Endodermal cell (in vitro differentiated cells): ENCODE measurements at regions not wholly inside any gene's neighbourhood (a gene's known extent, or its start where the extent isn't known, plus 50 kb on each side); places are given as distances from the start of the nearest gene placed in this dataset.

Experiments used
- DNase-seq: peaks from one replicate; pipeline ENCODE4 v3.0.0-alpha.2; 2017
- H3K27ac ChIP-seq: 2 replicates; pipeline ENCODE4 v1.5.1; 2013; ENCODE audit warnings: mild to moderate bottlenecking, low read depth, low read length, moderate library complexity
- H3K27me3 ChIP-seq: 2 replicates; pipeline ENCODE4 v1.6.1; 2013; ENCODE audit warnings: mild to moderate bottlenecking, low read length, moderate library complexity; ENCODE audit not compliant: insufficient read depth, control insufficient read depth, poor library complexity, severe bottlenecking
- H3K36me3 ChIP-seq: 2 replicates; pipeline ENCODE4 v1.7.0; 2013; ENCODE audit warnings: mild to moderate bottlenecking, low read length, moderate library complexity; ENCODE audit not compliant: control insufficient read depth, insufficient read depth
- H3K4me1 ChIP-seq: one replicate; pipeline ENCODE4 v1.7.0; 2013; ENCODE audit warnings: low read length; ENCODE audit not compliant: control insufficient read depth, insufficient read depth
- H3K4me3 ChIP-seq: 2 replicates; pipeline ENCODE4 v1.5.1; 2013; ENCODE audit warnings: mild to moderate bottlenecking, low read length, moderate library complexity
- H3K9ac ChIP-seq: 2 replicates; pipeline ENCODE4 v1.6.1; 2013; ENCODE audit warnings: mild to moderate bottlenecking, low read length, moderate library complexity; ENCODE audit not compliant: poor library complexity, severe bottlenecking; ENCODE audit errors: extremely low read depth
- H3K9me3 ChIP-seq: 2 replicates; pipeline ENCODE4 v1.6.1; 2013; ENCODE audit warnings: mild to moderate bottlenecking, low read length, moderate library complexity; ENCODE audit not compliant: control insufficient read depth
- H3K27ac Mint-ChIP-seq: 2 replicates; pipeline ENCODE4 v1.8.0; 2020; ENCODE audit warnings: mixed read lengths
- H3K27me3 Mint-ChIP-seq: 2 replicates; pipeline ENCODE4 v1.8.0; 2021; ENCODE audit warnings: mild to moderate bottlenecking, mixed read lengths; ENCODE audit not compliant: insufficient read depth
- H3K36me3 Mint-ChIP-seq: 2 replicates; pipeline ENCODE4 v1.8.0; 2020; ENCODE audit warnings: low read depth, mixed read lengths
- H3K4me1 Mint-ChIP-seq: 2 replicates; pipeline ENCODE4 v1.8.0; 2020; ENCODE audit warnings: mixed read lengths
- H3K4me3 Mint-ChIP-seq: 2 replicates; pipeline ENCODE4 v1.8.0; 2020; ENCODE audit warnings: mild to moderate bottlenecking, moderate library complexity, mixed read lengths
- H3K9me3 Mint-ChIP-seq: 2 replicates; pipeline ENCODE4 v1.8.0; 2020; ENCODE audit warnings: mild to moderate bottlenecking, mixed read lengths
- CTCF ChIP-seq: fragments of 200-600 bp; sonication (generic); conservative IDR thresholded peaks from 2 replicates; pipeline ENCODE4 v1.5.0; 2021; ENCODE audit warnings: antibody characterized with exemption, mild to moderate bottlenecking
- WGBS, 2 experiments: methylation state at CpG; one replicate each; pipeline versions ENCODE4 v1.1.5 to v1.1.7; 2013; ENCODE audit warnings: missing lambda C conversion rate in 2 of 2, mixed read lengths in 1 of 2; ENCODE audit not compliant: insufficient coverage in 1 of 2, insufficient read length in 1 of 2; 5-methylcytosine and 5-hydroxymethylcytosine counted together

- Histone ChIP-seq H3K9ac (no peak overlapping the region), H3K4me1 (peaks cover 21% of the 10 kb centered on the region), H3K4me3 (no peak overlapping the region), H3K27ac (no peak overlapping the region), H3K27me3 (no peaks in the 10 kb centered on the region), H3K9me3 (no peaks in the 10 kb centered on the region), H3K36me3 (no peaks in the 10 kb centered on the region)
- H3K27ac Mint-ChIP-seq: no peak overlapping the region
- peaks cover 33% of the 10 kb centered on the region for H3K4me1 Mint-ChIP-seq
- 90 to 97% methylated on average over 3 of the region's 3 CpGs for WGBS, 2 experiments
- no peak for TF ChIP-seq CTCF
- H3K36me3 Mint-ChIP-seq: no peaks in the 10 kb centered on the region
- H3K27me3 Mint-ChIP-seq: peaks cover 7% of the 10 kb centered on the region
- no peaks in the 10 kb centered on the region for H3K9me3 Mint-ChIP-seq
- DNase-seq: no peak
- H3K4me3 Mint-ChIP-seq: no peak overlapping the region
These were observed 87.6 kb downstream of the PCDH1 start for GRCh38 chr5:141790630-141791029.

GRCh38 chr5:141789330-141789729 is 88.9 kb downstream of the PCDH1 start:
- Histone ChIP-seq H3K27ac (no peak overlapping the region), H3K27me3 (no peaks in the 10 kb centered on the region), H3K36me3 (no peaks in the 10 kb centered on the region), H3K4me3 (no peak overlapping the region), H3K9me3 (no peaks in the 10 kb centered on the region), H3K4me1 (peaks cover 12% of the 10 kb centered on the region), H3K9ac (no peak overlapping the region)
- no peak for TF ChIP-seq CTCF
- no peak overlapping the region for H3K4me3 Mint-ChIP-seq
- no peak for DNase-seq
- no peak overlapping the region for H3K27ac Mint-ChIP-seq
- H3K9me3 Mint-ChIP-seq: no peaks in the 10 kb centered on the region
- peaks cover 7% of the 10 kb centered on the region for H3K27me3 Mint-ChIP-seq
- H3K36me3 Mint-ChIP-seq: no peaks in the 10 kb centered on the region
- WGBS, 2 experiments: 85 to 100% methylated on average over 1 to 5 of the region's 5 CpGs
- peaks cover 21% of the 10 kb centered on the region for H3K4me1 Mint-ChIP-seq

- no peaks in the 10 kb centered on the region for H3K9me3 Mint-ChIP-seq
- H3K27ac Mint-ChIP-seq: peak overlapping the region; percentile 26
- Histone ChIP-seq H3K36me3 (no peaks in the 10 kb centered on the region), H3K27ac (no peak overlapping the region), H3K27me3 (no peaks in the 10 kb centered on the region), H3K9ac (no peak overlapping the region), H3K9me3 (no peaks in the 10 kb centered on the region), H3K4me1 (peaks cover 11% of the 10 kb centered on the region), H3K4me3 (no peak overlapping the region)
- TF ChIP-seq CTCF: peak; percentile 60
- peaks cover 7% of the 10 kb centered on the region for H3K27me3 Mint-ChIP-seq
- 73 to 79% methylated on average over 4 to 6 of the region's 6 CpGs for WGBS, 2 experiments
- no peaks in the 10 kb centered on the region for H3K36me3 Mint-ChIP-seq
- H3K4me3 Mint-ChIP-seq: no peak overlapping the region
- peak; percentile 75 for DNase-seq
- H3K4me1 Mint-ChIP-seq: peaks cover 15% of the 10 kb centered on the region
These were observed 89.8 kb downstream of the PCDH1 start for GRCh38 chr5:141788296-141788970.
